Upper lobe of left lung (tissue), 4 donors: ENCODE measurements at regions not wholly inside any gene's neighbourhood (a gene's known extent, or its start where the extent isn't known, plus 50 kb on each side); places are given as distances from the start of the nearest gene placed in this dataset.

Experiments
- EP300 ChIP-seq, 4 donors: sonication (generic); formaldehyde crosslinking; IDR thresholded peaks; one replicate each; pipeline ENCODE4 v1.5.1; 2017; ENCODE audit warnings: antibody characterized with exemption in 4 of 4, control low read depth in 2 of 4
- POLR2A ChIP-seq, 4 donors: fragments of 450-650 bp; IDR thresholded peaks; one replicate each; pipeline ENCODE4 v1.5.1; 2016 to 2017; ENCODE audit warnings: antibody characterized with exemption in 4 of 4, mild to moderate bottlenecking in 2 of 4
- POLR2AphosphoS5 ChIP-seq, 2 donors: sonication (generic); formaldehyde crosslinking; IDR thresholded peaks; one replicate each; pipeline ENCODE4 v1.5.1; 2017; ENCODE audit warnings: antibody characterized with exemption in 2 of 2
- TF ChIP-seq, protein P1 (sequence below), 6 experiments: fragments of 450-650 bp in 4 of 6; fragments of 200-600 bp in 2 of 6; sonication (generic) in 2 of 6; IDR thresholded peaks; one replicate each; pipeline ENCODE4 v1.5.1; 2016 to 2019; ENCODE audit warnings: antibody characterized with exemption in 6 of 6

GRCh38 chr7:145899938-145900337 is 216.7 kb upstream of the CNTNAP2 start:
- TF ChIP-seq POLR2A (IDR thresholded peaks at IDR 0.05) (no peak), POLR2AphosphoS5 (IDR thresholded peaks at IDR 0.05) (no peak), EP300 (IDR thresholded peaks at IDR 0.05) (no peak)
- TF ChIP-seq, protein P1, sequence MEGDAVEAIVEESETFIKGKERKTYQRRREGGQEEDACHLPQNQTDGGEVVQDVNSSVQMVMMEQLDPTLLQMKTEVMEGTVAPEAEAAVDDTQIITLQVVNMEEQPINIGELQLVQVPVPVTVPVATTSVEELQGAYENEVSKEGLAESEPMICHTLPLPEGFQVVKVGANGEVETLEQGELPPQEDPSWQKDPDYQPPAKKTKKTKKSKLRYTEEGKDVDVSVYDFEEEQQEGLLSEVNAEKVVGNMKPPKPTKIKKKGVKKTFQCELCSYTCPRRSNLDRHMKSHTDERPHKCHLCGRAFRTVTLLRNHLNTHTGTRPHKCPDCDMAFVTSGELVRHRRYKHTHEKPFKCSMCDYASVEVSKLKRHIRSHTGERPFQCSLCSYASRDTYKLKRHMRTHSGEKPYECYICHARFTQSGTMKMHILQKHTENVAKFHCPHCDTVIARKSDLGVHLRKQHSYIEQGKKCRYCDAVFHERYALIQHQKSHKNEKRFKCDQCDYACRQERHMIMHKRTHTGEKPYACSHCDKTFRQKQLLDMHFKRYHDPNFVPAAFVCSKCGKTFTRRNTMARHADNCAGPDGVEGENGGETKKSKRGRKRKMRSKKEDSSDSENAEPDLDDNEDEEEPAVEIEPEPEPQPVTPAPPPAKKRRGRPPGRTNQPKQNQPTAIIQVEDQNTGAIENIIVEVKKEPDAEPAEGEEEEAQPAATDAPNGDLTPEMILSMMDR (IDR thresholded peaks at IDR 0.05) = no peak
